NCI-H2227 treated with DMSO at 0.1 percent for 48 hours (cell line): ENCODE measurements at regions not wholly inside any gene's neighbourhood (a gene's known extent, or its start where the extent isn't known, plus 50 kb on each side); places are given as distances from the start of the nearest gene placed in this dataset.

Experiments
- DNase-seq: peaks from one replicate; lab custom pipeline; 2025; lab: John Stamatoyannopoulos, UW

DNA sequence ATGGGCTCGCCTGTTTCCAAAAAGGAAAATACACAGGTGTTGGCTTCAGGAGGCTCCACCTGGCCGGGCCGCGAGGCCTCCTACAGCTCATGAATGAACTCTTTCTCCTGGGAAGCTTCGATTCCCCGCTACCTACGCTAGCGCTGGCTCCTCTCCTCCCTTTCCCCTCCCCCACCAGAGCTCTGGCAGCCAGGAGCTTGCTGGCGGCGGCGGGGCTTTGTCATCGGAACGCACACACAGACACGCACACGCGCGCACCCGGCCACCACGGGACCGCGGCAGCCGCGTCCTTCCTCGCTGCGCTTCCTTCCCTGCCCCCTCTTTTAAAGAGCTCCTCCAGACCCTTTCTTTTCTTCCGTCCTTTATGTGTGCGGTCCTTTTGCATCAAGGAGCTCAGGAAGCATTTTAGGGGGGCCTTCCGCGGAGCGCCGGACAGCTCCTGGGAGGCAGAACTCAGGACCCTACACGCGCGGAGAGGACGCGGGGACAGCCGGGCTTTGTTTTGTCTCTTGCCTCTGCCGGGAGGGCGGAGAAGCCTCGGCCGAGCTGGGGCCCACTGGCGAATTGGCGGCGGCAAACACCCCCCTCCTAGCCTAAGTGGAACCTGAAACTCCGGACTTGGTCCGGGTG lies 70.2 kb upstream of the BCOR start:
- peak; percentile 56 for DNase-seq

DNA sequence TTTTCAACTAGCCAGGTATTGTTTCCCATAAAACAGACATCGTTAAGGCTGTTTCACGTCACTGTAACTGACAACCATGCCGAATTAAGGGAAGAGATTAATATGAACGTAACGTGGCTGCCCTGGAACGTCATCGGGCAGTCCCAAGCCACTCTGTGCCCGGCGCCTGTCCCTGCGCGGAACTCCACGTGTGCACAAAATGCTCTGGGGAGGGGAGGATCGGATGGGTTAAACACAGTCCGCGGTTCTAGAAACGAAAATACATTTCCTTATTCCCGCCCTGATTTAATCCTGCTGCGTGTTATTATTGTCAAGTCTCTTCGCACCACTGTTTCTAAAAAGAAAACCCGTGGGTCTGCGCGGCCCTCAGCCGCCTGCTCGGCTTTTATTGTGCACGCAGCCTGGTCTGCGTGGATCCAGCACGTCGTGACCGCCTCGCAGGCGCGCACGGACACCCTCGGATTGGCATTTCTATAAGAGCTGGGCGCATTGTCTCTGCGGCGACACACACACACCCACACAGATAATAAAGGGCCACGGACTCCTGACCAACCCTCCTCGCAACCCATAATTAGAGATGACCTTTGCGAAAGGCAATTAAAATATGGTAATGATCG lies 69.6 kb upstream of the BCOR start:
- DNase-seq, result no peak

DNA sequence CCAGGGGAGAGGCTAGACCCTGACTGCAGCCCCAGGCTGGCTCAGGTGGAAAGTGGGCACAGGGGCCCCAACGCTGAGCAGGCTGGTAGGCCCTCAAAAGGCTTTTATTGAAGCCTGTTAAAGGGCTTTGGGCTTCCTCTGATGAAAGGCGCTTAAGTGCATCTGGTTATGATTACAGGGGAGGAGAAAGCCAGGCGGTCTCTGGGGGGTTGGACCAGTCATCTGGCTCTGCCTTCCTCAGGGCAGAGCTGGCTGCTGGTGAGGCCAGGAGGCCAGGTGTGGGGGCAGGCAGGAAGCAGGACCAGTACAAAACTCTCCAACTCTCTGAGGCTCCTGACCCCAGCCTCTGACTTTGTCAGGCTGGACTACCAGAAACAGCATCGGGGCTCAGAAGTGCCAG lies 68.8 kb upstream of the BCOR start:
- peak; percentile 54 for DNase-seq

DNA sequence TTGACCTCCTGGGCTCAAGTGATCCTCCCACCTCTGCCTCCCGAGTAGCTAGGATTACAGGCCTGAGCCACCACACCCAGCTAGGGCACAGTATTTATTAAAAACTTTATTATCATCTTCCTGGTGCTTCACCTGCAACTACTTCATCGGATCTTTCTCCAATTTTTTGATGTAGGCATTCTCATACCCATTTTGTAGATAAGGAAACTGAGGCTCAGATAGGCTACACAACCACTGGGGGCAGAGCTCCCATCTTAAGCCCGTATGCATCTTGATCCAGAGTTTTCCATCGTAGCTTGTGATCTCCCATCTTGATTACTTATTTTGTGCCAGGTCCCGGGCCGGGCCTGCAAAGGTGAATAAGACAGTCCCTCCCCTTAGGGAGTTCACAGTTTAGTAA lies 68.1 kb upstream of the BCOR start:
- no peak for DNase-seq

DNA sequence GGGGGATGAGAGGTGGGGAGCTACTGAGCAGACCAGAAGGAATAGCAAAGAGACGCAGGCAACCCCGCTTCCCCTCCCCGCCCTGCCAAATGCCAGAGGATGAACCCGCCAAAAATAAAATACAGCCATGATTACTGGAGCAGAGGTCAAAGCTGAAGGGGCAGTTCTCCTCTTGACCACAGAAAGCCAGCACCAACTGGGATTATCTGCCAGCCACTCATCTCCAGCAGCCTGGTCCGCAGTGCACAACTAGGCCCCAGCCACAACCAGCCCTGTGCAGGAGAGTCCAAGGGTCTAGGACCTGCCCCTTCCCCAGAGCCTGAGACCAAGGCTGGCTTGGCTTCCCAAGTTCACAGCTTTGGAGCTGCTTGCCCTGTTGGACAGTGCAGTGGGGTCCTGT lies 67.4 kb upstream of the BCOR start:
- DNase-seq, result no peak

DNA sequence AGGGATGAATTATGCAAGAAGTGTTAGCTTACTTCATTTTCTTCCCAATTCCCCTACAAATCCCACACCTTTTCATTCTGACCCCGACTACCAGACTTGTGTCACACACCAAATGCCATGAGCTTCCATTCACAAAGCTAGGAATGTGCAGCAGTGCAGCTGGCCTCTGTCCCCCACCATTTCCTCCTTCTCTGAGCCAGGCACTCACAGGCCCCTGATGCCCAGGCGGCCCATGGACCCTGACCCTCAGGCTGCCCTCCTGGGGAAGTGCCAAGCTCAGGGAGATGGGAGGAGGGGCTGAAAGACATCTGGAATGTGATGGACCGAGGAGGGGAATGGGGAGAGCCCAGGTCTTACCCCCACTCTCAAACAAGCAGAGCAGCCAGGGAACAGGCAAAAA lies 67.0 kb upstream of the BCOR start:
- DNase-seq, result no peak

DNA sequence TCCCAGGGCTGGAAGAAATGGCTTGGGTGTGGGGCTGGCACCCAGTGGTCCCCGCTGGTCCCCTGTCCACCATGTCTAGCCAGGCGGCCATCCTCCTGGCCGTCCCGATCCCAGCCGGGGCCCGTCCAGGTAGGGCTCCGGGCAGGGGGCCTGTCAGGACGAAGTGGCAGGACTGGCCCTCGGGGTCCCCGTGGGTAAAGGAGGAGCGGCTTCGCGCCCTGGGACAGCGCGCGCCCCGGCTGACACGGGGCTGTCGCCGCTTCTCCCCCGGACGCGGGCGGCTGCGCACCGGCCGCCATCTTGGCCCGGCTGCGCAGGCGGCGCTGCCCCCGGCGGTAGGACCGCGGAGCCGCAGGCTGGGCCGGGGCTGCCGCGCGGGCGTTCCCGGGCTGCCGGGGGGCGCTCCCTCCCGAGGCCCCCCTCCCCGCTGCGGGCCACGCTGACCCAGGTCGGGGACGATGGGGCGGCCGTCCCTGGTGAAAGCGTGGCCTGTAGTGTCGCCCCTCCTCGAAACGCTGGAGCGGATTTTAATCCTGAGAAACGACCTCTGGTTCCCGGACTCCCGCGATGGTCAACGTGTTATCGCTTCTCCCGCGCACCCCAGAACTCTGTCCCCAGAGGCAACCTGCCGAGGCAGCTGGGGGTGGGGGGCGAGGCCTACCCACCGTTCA lies 60.4 kb upstream of the BCOR start:
- DNase-seq, result peak; percentile 28

DNA sequence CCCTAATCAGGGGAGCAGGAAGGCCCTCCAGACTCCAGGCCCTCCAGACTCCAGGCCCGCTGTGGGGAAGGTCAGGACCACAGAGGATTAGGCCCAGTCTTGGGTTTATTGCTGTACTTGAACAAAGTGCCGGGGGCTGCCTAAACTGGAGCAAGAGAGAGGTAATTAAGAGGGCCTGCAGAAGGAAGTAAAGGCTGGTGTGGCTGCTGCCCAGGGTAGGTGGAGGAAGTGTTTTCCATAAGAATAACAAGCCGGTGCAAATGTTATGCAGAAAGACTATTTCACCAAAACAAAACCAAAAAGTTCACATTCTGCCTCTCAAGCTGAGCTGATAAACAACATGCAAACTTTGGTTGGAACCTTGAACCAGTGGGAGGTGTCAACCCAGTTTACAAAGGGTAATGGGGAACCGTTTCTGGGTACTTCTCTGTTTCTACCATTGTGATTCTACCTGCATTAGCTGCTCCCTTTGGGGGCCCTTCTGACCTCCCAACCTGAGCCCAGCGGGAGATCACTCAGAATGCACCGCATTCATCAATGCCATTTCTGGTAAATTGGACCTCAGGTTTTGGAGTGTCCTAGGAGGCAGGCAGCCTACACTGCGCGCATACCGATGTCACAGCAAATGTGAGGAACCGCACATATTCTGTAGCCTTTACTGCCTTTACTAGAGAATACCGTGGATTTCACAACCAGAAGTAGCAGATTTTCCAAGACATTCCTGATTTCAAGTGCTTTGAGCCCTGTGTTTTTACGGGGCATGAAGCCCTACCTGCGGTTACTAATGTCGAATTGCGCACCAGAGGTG lies 59.7 kb upstream of the BCOR start:
- peak; percentile 36 for DNase-seq

DNA sequence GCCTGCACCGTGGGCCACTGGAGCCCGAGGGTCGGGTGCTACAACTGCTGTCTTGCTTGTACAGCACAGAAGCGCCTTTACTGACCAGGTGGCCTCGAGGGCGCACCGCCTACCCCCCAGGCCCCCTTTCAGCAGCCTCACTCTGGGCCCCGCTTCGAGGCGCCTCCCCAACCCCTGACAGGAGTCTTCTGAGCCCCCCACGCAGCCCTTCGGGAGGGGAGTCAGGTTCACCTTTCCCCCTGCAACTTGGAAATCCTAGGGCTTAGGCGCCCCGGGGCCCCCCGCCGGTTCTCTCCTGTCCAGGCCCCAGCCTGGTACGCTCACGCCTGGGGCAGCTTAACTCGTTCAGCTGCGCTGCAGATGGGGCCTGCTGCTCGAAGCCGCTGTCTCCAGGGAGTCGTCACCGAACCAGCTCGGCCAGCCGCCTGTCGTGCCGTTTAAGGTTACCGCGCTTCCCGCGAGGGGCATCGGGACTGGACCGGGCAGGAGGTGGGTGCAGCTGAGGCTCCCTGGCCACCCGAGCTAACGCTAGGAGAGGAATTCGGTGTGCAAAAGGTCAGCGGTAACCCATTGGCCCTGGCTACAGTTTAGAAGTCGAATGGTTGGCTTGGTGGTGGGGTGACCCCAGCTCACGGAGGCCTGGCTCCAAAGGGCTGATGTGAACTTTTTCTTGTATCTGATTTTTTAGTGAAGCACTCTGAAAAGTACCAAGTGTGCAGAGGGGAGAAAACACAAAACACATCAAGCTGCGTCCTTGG lies 58.9 kb upstream of the BCOR start:
- DNase-seq, result no peak

DNA sequence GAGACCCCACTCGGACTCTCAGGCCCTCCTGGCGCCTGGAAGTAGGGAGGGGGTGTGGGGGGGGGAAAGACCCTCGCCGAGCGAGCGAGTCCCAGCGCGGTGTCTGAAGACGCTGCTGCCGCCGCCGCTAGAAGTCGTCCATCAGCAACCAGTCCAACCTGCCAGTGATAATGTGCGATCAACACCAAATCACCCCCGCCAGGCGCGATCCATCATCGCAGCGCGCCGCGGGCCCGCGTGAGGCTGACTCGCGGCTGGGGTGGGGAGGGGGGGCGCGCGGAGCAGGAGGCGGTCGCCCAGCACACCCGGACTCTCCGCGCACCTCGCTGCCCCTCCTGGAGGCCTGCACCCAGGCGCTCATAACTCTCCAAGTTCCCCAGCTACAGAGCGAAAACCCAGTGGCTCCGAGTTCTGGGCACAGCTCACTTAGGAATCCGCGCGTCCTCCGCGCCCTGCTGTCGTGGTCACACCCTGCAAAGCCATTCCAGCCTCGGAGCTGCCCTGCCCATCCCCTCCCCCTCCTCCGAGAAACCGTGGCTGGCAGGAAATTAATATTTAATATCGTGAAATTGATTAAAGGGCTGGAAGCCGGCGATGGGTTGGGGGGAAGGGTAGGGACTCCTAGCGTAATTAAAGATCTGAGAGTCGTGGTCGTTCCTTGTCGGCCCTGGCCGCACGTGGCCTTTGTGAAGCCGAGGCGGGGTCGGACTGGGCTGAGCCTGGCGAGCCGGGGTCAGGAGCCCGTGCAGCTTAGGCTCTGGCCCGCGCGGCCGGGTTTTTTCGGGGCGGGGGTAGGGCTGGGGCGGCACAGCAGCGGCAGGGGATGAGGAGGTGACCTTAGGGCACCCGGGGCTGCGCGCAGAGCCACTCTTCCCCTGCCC lies 58.1 kb upstream of the BCOR start:
- peak; percentile 74 for DNase-seq

DNA sequence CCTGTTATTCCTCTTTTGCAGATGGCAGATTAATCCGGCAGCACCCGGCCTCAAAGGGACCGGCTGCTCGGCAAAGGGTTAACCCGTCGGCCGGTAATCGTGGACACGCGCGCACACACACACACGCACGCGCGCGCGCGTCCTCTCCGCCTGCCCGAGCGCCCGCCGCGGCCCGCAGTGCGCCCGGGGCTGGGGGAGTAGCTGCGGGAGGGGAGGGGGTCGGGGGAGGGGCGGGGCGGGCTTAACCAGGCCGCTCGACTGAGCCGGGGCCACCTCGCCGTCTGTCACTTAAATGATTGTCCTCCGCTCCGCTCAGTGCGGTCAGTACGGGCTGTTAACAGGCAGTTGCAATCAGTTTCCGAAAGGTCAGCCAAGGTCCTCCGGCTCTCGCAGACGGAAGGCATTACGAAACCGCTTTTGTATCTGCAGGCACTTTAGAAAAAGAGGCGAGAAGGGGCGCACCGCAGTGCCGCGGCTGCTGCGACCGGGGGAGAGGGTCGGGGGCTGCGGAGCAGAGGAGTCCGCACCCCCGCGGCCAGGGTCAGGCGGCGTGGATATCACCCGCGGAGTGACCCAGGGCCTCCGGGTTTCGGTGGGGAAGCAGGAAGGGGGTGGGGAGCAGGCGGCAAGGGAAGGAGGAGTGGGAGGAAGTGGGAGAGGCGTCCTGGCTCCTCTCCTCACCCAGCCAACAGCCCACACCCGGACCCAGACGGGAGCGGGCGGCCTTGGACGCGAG lies 57.3 kb upstream of the BCOR start:
- DNase-seq, result peak; percentile 74

DNA sequence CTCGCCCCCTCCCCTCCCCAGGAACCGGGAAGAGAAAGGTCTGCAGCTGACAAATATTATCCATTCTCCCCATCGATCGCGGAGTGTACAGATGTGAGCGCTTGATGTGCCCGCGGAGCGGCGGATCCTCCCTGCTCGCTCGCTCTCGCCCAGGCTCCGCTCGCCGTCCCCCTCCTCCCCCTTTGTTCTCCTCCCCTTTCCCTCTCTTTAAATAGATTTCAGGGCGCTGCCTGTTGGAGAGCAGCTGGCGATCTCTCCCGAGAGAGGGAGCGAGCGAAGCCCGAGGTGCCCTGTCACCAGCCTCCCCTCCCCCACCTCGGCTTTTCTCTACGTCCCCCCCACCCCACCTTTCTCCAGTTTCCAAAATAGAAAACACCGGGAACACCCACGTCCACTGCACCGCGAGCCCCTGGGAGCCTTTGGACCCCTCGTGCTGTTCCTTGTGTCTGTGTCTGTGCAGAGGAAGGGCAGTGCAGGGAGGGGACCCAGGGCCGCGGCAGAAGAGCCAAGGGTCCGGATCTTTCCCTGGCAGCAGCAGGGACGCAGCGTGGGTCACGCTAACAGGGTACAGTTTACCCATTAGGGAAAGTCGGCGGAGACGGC lies 56.6 kb upstream of the BCOR start:
- DNase-seq, result peak; percentile 88

DNA sequence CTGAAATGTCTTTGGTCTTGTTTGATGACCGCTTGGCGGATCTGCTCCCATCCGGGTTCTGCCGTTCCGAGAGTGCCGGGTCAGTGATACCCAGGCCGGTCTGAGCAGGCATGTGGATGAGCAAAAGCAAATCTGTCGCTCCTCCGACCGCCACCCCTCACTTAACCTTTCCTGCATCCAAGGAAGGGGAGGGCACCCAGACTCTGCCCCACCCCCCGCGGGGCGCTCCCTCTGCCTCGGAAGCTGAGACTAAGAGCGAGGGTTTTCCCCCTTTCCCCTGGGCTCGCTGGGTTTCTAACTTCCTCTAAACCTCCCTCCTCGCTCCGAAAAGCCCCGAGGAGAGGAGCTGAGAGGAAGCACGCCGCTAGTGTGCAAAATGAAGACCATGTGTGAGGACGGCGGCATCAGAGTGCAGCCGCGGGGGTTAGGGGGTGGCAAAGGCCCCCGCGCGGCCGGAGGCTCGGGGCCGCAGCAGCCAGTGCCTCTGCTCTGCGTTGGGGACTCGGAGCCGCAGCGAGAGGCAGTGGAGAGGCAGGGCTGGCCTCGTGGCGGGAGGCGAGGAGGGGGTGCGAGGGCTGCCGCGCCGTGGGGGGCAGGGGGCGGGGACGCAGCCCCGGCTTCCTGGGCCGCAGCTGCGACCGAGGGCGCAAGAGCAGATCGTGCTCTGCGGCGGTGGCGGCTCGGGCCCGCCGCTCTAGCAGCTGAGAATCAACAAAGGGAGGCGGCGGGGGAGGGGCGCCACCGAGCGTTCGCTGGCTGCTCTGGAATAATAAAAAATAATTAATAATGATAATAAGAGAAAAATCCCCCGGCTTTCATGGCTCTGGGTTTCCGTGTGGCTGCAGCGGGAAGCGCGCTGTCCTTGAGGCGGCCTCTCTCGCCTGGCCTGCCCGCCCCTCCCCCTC lies 55.8 kb upstream of the BCOR start:
- DNase-seq, result peak; percentile 88

DNA sequence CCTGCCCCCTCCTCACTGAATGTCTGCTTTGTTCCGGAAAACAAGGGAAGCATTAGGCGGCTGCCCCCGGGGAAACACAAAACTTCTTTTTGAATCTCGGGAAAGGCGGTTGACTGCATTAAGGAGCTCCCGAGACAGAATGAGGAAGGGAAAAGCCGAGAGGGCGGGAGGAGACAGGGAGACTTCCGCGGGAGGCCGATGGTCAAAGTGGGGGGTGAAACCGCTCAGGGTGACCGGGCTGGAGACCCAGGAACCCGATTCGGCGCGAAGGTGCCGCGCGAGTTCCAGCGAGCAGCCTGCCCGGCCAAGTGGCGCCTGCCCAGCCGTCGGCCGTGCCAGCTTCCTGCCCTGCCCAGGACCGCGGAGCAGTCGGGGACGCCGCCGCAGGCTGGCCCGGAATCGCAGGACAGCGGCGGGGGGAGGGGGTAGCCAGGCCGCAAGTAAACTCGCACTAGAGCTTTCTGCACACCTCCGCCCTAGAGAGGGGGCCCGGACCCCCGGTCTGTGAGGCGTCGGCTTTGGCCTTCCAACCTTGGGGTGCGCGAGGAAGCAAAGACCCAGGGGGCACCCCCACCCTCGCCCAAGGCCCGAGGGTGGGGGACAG lies 55.1 kb upstream of the BCOR start:
- peak; percentile 43 for DNase-seq

DNA sequence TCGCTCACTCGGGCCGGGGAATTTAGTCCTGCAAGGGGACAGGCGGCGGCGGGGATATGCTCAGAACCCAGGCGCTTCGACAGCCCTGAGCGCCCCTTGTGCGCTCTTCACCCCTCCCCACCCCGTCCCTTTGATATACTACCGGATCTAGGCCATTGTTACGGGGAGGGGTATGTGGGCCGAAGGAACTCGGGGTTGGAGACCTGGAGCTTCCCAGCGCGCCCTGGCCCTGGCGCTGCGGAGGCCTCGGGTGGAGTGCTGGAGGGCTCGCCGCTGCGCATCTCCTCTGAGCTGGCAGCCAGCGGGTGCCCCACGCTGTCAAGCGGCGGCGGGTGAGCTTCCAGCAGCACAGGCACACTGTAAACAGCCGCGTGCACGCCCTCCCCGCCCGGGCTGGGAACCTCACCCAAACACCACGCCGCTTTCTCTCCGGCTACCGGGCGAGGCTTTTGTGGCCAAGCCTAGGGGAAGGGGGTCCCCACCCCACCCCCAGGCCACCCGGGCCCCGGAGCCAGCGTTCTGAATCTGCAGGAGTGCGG lies 54.5 kb upstream of the BCOR start:
- peak; percentile 42 for DNase-seq

DNA sequence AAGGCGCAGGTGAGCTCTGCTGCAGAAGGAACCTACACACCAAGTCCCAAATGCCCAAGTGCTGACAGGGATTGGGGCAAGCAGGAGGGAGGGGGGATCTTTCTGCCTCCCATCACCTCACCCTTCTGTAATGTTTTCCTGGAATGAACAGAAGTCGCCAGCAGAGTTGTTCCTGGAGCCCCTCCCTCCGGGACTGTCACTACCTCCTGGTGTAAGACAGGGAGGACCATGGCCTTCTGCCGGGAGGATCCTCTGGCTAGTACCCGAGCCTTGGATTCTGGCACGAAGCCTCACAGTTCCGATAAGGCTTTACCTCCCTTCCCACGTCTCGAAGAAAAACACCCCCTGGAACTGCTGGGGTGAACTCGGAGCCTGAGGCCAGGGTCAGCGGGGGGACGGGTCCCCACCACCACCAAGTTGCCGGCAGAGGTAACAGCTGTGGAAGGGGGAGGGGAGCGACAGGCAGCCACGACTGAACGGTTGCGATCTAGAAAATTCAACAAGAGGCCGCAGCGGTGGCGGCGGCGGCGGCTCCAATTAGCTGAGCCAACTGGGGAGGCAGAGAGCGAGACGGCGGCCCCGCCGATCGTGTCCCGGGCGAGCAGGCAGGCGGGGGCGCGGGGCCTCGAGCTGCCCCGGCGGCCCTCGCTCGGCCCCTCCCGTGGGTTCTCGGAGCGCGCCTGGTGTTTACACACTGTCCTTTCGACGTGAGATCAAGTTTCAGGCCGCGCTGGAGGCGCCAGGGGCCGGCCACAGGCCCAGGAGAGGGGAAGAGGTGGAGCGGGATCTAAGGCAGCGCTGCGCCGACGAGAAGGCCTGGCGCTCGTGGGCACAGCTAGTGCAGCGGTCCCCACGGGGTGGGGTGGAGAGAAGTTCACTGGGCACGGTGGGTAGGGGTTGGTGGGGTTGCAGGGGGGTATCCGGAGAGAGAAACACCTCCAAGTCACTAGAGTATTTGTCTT lies 53.7 kb upstream of the BCOR start:
- no peak for DNase-seq

DNA sequence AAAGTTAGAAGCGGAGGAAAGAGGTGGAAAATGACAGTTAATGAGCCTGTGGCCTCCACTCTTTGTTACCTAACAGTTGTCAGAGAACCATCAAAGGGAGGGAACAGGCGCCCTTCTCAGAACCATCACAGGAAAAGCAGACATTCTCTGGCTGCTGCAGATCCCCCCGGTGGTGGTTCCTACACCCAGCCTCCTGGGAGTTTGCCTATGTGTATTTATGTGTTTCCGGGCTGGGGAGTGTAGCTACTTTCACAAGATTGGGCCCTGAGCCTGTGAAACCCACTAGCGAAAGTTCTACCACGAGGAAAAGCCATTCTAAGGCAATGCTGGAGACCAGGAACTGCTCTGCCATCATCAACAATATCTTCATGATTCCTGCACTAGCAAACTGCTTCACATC lies 52.7 kb upstream of the BCOR start:
- DNase-seq, result no peak
